NCI-H82 treated with DMSO at 0.1 percent for 48 hours (cell line): ENCODE measurements at regions not wholly inside any gene's neighbourhood (a gene's known extent, or its start where the extent isn't known, plus 50 kb on each side); places are given as distances from the start of the nearest gene placed in this dataset.
"Not testable (repeated sequence)": the region's sequence is repeated elsewhere in the genome, so short reads cannot be mapped to it uniquely, and the experiment has no call there.

Experiments used
- DNase-seq: peaks from one replicate; lab custom pipeline; 2025; ENCODE audit not compliant: unreplicated experiment; lab: John Stamatoyannopoulos, UW

- DNase-seq = no peak
Observed at GRCh38 chr5:158045696-158046095, 186.8 kb upstream of the CLINT1 start.

GRCh38 chr5:158039911-158040347 lies 181.0 kb upstream of the CLINT1 start:
- no peak for DNase-seq

GRCh38 chr5:158039441-158039840 lies 180.5 kb upstream of the CLINT1 start:
- no peak for DNase-seq

GRCh38 chr5:158036983-158037595 lies 178.1 kb upstream of the CLINT1 start:
- not testable (repeated sequence) for DNase-seq

GRCh38 chr5:158034586-158034985 lies 175.6 kb upstream of the CLINT1 start:
- not testable (repeated sequence) for DNase-seq

- no peak for DNase-seq
Observed at GRCh38 chr5:158033724-158034123, 174.8 kb upstream of the CLINT1 start.

GRCh38 chr5:158033076-158033475 lies 174.1 kb upstream of the CLINT1 start:
- DNase-seq = no peak

- DNase-seq = no peak
Observed at GRCh38 chr5:158032246-158032645, 173.3 kb upstream of the CLINT1 start.

GRCh38 chr5:158027806-158028775 lies 169.1 kb upstream of the CLINT1 start:
- no peak for DNase-seq

GRCh38 chr5:158026304-158027031 lies 167.5 kb upstream of the CLINT1 start:
- DNase-seq = no peak

- no peak for DNase-seq
Observed at GRCh38 chr5:158023266-158023665, 164.3 kb upstream of the CLINT1 start.

- DNase-seq = no peak
Observed at GRCh38 chr5:158022837-158023236, 163.9 kb upstream of the CLINT1 start.

GRCh38 chr5:158022393-158022792 lies 163.4 kb upstream of the CLINT1 start:
- no peak for DNase-seq

- no peak for DNase-seq
Observed at GRCh38 chr5:158020555-158021418, 161.8 kb upstream of the CLINT1 start.

GRCh38 chr5:158017469-158017868 lies 158.5 kb upstream of the CLINT1 start:
- DNase-seq = peak; percentile 35

GRCh38 chr5:158014372-158014771 lies 155.4 kb upstream of the CLINT1 start:
- no peak for DNase-seq

GRCh38 chr5:158013939-158014338 lies 155.0 kb upstream of the CLINT1 start:
- DNase-seq = no peak

- no peak for DNase-seq
Observed at GRCh38 chr5:158013303-158013702, 154.4 kb upstream of the CLINT1 start.

GRCh38 chr5:158011422-158011821 lies 152.5 kb upstream of the CLINT1 start:
- no peak for DNase-seq

GRCh38 chr5:158010831-158011230 lies 151.9 kb upstream of the CLINT1 start:
- DNase-seq = no peak

GRCh38 chr5:158007336-158007735 lies 148.4 kb upstream of the CLINT1 start:
- DNase-seq = no peak
